ENCODE measurements at regions not wholly inside any gene's neighbourhood (a gene's known extent, or its start where the extent isn't known, plus 50 kb on each side); places are given as distances from the start of the nearest gene placed in this dataset.
A peak's percentile ranks its signal among the peaks of the same experiment; 100 is the strongest.

DNA sequence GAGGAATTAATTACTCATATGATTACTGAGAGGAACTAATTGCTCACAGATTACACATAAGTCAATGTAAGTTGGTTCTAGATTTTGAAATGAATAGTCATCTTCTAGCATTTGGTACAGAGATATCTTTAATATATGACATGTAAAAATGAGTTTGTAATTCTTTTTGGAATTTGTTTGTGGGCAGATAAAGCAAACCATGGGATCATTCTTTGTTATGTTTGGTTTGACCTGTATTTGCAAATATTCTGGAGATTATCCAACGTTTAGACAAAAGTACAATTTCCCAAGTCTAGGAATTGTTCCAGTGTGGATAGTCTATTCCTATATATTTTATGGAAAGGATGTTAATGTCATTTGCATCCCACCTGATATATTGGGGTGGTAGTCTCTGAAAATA lies 309.6 kb upstream of the EDNRB start:
- DNase-seq (ENCODE audit: low spot score) = no peak

DNA sequence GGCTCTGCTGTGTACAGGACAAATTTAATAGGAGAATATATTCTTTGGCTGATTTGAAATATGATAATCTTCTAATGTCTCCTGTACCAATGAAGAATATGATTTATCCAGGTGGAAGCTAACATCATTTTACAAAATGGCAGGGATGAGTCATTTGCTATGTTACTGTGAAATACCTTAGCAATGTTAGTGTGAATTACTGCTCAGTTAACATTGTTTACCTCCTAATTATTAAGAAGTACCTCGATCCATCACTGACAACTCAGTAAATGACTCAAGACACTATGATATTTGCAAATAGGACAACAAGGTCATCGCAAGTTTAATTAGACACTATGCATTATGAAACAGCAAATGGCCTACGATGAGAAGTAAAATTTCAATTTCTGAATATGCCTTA lies 309.1 kb upstream of the EDNRB start:
- DNase-seq (ENCODE audit: low spot score) = no peak

DNA sequence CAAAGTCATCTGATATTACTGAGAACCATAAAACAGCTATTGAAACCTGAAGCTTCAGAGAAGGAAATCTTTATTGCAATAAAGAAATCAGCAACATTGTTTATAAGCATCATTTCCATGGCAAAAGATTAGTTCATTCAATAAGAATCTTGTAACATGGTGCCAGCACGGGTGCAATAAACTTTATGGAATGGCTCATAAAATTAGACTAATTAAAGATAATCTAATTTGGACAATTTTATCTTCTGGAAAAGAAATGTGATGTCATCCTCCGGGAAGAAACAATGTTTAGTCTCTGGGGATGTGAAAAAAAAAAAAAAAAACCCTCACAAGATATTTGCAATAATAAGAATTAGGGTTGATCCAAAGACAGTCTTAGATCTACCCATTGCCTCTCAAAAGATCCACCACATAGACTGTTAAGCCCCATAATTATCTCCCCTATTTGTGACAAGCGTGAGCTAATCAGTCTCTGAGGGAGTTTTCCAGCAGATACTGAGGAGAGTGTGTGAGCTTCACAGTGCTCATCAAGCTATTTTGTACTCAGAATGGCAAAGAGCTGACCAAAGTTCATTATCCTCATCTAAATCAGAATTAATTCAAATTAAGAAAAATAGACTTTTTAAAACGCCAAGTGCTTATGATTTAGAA lies 297.0 kb upstream of the EDNRB start:
- DNase-seq (ENCODE audit: low spot score) = no peak

DNA sequence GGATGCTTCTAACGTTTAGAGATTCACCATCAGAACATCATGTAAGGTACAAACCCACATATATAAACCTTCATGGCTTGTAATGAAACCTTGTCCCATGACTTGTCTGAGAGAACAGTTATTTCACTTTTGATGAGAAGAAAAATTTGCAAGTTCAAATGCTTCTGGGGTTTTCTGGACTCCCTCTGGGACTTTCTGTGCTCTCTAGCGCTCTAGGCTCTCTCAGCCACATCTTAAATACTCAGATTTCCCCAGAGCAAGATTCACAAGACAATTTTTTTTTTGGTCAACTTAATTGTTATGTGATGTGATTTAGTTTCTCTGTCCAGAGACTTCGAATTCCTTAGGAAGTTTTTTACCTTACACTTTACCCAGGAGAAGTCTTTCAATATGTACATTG lies 282.8 kb upstream of the EDNRB start:
- no peak for DNase-seq (ENCODE audit: low spot score)

DNA sequence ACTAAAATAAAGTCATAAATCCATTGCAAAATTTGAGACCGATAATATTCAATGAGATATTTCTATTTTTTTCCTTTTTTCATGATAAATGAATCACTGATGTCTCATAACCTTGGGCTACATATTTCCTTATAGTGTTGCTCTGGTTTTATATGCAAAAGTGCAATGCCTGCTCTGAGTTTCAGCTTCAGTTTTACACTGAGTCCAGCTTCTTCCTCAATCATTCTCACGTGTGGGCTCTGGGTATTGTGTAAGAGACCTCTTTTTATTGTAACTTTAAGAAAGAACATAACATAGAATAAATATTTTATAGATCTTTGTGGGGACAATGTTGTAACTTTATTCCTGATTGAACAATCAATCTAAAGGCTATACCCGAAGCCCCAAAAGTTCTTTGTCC lies 280.2 kb upstream of the EDNRB start:
- no peak for DNase-seq (ENCODE audit: low spot score)

DNA sequence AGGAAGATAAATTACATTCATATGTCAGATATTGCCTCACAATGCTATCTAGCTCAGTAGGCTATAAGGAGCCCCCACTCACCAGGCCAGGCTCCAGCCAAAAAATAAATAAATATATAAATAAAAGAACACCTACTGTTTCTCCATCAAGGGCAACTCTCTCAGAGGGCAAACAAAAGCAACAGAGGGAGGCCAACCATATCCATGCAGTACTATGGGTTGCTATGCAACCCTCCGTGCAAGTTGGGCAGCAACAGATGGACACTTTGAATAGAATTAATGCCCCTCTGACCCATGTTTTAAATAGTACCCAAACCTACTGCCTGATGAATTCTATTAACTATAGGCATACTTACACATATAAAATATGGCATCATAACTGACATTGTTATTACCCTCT lies 279.8 kb upstream of the EDNRB start:
- peak; percentile 3 for DNase-seq (ENCODE audit: low spot score)

DNA sequence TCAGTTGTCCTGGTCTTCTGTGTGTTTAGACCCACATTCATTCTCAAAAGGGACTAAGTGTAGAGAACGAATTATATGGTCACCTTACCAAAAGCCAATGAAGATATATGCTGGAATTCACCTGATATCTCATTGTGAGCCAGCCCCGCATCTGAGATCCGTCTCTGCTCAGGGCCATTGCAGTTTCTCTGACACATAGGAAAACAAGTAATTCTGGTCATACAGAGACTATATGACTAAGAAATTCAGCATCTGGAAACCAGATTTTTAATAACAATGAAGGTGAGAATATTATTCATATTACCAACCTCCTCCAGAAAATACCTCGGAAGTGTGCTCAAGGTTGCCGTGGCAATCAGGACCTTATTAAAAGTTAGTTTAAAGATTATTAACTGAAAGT lies 278.6 kb upstream of the EDNRB start:
- no peak for DNase-seq (ENCODE audit: low spot score)

DNA sequence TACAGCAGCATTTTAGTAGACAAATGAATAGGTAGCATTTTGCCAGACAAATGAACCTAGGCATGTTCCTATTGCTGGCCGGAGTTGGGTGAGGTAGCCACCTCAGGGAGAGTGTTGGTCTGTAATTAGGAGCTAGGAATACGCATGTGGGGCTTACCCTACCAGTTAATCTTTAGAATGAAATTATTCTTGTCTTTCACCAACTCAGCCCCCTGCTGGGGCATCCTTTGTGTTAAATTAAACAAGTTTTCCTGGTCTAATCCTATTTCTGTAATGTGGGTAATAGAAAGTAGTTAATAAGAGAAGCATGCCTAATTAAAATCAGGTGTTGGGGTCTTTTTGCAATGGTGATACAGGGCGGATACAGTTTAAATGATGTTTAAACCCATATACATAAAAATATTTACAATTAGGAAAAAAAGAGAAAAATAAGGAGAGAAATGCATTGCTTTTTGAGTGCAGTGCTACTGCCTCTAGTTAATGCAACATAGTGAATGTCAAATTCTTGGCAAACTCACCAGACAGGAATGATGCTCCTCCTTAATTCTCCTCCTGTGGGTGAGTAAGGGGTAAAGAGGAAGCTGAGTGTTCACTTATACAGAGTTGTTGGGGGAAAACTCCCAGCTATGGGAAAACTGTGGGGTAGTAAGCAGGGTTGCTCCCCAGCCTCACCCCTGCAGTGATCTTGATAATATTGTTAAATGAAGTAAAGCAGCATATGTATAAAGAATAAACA lies 276.4 kb upstream of the EDNRB start:
- no peak for DNase-seq (ENCODE audit: low spot score)

DNA sequence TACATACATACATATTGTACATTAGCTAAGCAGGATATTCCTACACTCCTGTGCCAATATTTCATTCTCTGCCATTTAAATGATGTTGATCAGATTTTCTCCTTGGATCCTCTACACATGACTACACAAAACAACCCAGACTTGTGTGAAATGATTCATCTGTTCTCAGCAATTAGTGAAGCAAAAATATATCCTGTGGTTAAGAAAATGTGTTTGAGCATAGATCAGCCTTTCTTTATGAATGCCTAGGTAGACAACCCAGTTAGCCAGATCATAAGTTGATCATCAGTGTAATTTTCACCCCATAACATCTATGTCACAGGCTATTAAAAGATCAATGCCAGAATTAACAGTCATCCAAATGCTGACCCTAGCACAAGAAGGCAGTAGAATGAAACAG lies 275.2 kb upstream of the EDNRB start:
- DNase-seq (ENCODE audit: low spot score) = no peak

DNA sequence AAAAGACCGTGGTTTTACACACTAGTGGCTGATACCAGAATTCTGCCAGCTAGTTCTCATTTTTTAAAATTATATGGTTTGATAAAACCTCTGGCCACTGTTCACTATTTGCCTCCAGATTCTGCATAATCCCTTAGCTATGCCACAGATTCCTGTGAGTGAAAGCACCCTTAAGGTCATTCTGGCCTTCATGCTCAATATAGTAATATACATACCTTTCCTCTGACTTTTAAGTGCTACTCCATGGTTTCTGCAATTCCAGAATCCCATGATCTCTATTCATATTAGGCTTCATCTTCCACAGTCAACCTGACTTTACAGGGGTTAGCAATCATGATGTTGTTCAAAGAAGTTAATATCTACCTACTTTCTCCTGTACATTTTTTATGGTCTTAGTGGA lies 274.1 kb upstream of the EDNRB start:
- no peak for DNase-seq (ENCODE audit: low spot score)

DNA sequence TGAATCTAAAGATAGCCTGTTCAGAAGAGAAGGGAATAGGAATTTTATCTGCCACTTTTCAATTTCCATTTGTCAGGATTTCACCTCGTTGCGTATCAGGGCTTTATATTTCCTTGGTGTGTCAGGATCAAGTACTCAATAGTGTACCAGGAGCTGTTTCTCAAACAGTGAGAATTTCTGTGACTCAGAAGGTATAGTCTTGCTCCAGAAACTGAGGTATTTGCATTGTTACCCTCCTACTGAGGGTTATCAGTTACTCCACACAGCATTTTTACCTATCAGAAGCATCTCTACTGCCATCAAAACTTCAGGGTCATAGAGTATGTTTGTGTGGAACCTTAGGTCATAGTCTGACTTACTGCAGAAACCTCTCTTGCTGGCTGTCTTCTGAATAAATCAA lies 271.7 kb upstream of the EDNRB start:
- DNase-seq (ENCODE audit: low spot score) = no peak

DNA sequence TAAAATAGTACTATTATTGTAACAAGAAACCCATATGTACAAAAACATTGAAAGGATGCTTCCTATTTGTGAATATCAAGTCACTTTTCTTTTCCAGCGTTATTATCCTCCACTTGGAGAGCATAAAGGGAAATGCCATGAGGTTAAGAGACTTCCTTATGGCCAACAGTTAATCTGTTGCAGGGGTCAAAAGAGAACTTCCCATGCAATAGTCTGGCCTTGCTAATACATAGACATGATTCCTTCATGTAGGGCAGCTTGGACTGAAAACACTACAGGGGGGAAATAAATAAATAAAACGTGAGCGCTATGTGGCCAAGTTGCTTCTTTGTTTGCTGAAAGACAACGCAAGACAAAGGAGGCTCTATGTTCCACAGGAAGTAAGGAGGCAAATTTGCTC lies 269.1 kb upstream of the EDNRB start:
- no peak for DNase-seq (ENCODE audit: low spot score)

DNA sequence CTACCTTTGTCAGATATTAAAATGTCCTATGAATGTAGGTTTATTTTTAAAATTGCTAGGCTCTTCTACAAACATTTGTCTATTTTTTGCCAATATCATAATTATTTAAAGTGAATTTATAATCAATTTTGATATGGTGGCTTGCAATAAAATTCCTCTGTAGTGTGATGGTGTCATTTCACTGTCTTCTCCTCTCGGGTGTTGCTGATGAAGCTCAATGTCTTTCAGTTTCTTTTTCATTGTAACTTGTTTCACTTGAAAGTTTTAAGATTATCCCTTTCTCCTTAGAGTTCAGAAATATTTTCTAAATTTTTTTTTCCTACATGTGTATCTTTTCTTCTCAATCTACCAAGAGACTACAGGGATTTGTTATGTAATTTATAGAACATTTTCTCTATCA lies 267.1 kb upstream of the EDNRB start:
- DNase-seq (ENCODE audit: low spot score) = no peak

DNA sequence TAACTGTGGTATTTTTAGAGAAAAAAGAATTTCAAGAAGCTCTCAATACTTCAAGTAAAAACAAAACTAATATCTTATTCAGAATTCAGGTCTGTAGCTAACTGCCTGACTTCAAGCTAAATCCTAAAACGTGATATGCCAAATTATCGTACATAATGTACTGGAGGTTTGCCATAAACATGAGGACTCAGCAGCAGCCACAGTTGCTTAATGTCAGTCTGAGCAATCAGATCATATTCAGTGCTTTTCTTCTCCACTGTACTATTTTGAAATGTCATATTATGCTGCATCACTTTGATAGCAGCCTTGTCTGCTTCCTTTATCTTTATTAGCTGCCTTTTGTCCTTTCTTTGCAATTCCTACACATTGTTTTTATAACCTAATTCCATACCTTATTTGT lies 265.1 kb upstream of the EDNRB start:
- DNase-seq (ENCODE audit: low spot score) = no peak

DNA sequence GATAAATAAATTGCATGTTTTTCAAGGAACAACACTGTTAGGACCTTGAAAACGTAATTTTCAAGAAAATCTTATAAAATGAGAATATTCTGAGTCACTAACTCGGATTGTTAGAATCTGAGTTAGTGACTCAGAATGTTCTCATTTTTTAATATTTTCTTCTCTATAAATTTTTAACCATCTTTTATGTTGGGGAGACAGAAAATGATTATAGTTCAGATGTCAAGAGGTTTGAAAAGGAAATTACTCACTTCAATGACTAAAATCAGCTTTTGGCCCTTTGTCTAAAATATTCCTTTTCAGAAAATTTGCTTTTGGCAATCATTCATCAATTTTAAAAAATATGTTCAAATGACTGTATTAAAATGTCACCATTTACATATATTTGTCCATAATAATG lies 264.2 kb upstream of the EDNRB start:
- DNase-seq (ENCODE audit: low spot score) = no peak

DNA sequence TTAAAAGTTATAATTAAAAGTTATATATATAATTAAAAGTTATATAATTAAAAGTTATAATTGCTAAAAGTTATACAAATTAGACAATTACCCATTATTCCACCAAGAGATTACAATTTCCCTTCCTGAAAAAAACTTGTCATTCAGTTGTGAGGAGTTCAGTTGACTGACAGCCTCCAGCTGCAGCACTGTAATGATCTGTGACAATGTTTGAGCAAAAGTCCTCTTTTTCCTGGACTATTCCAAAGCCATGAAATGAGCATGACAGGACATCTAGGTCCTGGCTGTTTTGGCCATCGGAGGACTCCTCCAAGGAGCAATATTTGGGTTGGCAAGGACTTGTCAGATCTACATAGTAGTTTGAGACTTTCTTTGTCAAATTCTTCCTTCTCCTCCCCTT lies 258.7 kb upstream of the EDNRB start:
- no peak for DNase-seq (ENCODE audit: low spot score)

DNA sequence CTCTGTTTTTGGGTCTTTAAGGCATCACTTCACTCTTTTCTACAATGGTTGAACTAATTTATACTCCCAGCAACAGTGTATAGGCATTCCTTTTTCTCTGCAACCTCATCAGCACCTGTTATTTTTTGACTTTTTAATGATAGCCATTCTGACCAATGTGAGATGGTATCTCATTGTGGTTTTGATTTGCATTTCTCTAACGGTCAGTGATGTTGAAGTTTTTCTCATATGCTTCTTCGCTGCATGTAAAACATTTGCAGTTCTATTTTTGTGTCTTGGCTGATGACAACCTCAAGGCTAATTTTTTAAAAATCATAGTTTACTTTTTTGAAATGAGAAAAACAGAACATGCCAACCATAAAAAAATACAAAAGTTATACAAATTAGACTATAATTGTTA lies 258.2 kb upstream of the EDNRB start:
- no peak for DNase-seq (ENCODE audit: low spot score)

DNA sequence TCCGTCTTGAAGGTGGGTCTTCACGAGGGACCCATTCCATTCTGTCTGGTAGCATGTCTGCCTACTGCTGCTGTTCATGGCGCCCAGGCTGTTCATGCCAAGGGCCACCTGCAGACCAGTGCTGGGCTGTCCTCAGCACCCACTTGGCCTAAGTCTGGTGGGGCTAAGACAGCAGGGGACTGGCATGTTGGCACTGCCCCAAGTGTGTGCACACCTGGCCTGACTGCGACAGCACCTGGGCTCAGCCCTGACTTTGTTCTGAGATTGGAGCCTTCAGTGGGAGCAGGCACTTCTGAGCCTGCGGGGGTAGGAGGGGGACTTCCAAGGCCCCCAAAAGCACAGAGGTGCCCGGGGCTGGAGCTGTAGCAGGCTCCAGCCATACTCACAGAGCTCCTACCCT lies 250.8 kb upstream of the EDNRB start:
- DNase-seq (ENCODE audit: low spot score) = no peak

DNA sequence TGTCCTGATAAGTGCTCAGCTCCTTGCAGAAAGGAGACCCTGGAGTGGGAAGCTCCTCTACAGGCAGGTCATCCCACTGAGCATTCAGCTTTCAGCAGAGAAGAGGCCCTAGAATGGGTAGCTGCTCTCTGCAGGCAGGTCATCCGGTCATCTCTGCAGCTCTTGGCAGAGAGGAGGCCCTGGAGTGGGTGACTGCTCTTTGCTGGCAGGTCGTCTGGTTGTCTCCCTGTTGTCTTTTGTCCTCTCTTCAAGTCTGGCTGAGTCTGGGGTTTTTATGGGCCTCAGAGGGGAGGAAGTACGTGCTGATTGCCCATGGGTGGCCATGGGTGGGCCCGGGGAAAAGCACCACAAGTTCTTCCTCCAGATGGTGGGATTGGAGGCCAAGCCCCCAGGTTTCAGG lies 250.3 kb upstream of the EDNRB start:
- no peak for DNase-seq (ENCODE audit: low spot score)

DNA sequence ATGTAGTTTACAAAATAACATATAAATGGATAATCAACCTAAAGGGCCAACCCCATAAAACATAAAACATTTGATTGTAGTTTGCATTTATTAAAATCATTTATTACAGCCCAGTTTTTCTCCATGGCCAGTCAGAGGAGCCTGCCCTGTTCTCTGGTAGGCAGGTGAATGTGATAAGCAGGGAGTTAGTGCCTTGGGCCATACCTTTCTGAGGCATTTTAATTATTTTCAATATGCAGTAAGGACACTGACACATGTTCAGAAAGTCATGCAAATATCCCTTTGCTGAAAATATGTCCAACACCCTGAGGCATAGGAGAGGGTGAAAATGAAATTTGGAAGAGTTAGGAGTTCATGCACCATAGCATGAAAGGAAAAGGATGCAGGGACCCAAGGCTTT lies 242.6 kb upstream of the EDNRB start:
- no peak for DNase-seq (ENCODE audit: low spot score)

DNA sequence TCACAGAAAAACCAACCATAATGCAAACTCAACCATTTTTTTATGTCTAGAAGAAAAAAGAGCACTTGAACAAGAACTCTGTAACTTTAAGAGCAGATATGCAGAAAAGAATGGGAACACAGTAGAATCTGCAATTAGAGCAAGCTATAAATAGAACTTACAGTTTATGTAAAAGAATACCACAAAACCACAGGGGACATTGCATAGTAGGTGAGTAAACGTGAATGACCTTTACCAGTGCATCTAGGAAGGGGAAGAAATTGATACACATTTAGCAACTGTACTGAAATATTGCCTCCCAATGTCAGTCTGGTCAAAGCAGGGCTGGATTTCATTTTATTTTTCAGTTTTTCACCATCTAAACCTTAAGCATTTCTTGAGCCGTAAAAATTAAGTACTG lies 242.2 kb upstream of the EDNRB start:
- no peak for DNase-seq (ENCODE audit: low spot score)

DNA sequence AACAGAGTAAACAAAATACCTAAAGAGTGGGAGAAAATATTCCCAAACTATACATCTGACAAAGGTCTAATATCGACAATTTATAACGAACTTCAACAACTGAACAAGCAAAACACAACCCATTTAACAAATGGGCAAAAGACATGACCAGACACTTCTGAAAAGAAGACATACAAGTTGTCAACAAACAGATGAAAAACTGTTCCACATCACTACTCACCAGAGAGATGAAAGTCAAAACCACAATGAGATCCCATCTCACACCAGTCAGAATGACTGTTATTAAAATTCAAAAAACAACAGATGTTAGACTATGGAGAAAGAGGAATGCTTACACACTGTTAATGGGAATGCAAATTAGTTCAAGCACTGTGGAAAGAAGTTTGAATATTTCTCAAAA lies 233.8 kb upstream of the EDNRB start:
- DNase-seq (ENCODE audit: low spot score) = no peak

DNA sequence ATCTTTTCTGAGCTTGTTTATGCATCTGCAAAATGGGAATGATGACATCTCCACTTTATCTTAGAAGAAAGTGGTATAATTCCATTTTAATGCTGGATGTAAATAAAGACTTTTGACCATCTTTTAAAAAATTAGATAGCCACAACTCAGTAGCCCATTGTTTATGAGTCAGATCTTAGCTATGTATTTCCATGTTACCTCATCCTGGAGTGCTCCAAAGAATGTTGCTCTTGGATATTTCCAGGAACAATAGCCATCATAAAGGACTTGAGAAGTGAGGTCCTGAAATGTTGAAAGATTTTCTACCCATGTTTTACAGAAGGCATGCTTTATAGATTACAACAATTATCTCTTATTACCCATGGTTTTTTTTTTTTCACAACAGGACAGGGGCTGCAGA lies 229.3 kb upstream of the EDNRB start:
- DNase-seq (ENCODE audit: low spot score) = no peak

DNA sequence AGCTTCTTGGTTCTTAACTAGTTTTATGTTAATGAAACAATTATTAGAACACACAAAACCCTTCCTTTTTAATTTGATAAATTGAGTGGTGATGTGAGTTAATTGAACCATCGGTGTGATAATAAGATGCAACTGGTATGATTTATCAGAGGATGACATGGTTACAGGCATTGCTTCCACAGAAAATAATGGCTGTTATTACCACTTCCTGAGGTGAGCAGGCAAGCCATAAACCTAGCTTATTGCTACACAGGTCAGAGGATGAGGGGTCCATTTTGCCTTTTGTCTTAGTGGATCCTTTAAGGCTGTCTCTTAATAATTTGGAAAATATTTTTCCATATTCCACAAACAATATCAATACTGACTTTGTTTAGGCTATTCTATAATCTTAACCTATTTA lies 226.6 kb upstream of the EDNRB start:
- no peak for DNase-seq (ENCODE audit: low spot score)

All from pons (tissue), 1 donor.